ENCODE measurements at regions not wholly inside any gene's neighbourhood (a gene's known extent, or its start where the extent isn't known, plus 50 kb on each side); places are given as distances from the start of the nearest gene placed in this dataset.

GRCh38 chr4:23390246-23390645 is 499.6 kb downstream of the PPARGC1A start:
- Mint-ChIP-seq H3K27me3 (no peaks in the 10 kb centered on the region), H3K36me3 (ENCODE audit: low read depth) (no peaks in the 10 kb centered on the region), H3K4me3 (no peak overlapping the region), H3K27ac (no peak overlapping the region), H3K4me1 (ENCODE audit: low read depth) (no peaks in the 10 kb centered on the region), H3K9me3 (peaks cover 6% of the 10 kb centered on the region)
- no peak for DNase-seq
- no peak for ATAC-seq (ENCODE audit: poor library complexity)
- no peak overlapping the region for H3K4me3 ChIP-seq (ENCODE audit: low read length)
- CTCF ChIA-PET: no interaction called here
- H3K36me3 ChIP-seq (ENCODE audit: insufficient read depth, low read length): no peaks in the 10 kb centered on the region
- peaks cover 0 to 3% of the 10 kb centered on the region in 2 experiments for H3K9me3 ChIP-seq (ENCODE audit: control insufficient read depth in 1 of 2, insufficient read depth in 1 of 2, low read length in 2 of 2)
- no peak overlapping the region for H3K27ac ChIP-seq (ENCODE audit: low read depth in 1 of 2, low read length in 2 of 2)
- intact Hi-C loops (cut with DNase I, micrococcal nuclease): no loop called here
- TF ChIP-seq CTCF (IDR thresholded peaks at IDR 0.05): no peak
- no peaks in the 10 kb centered on the region for H3K27me3 ChIP-seq (ENCODE audit: control insufficient read depth in 1 of 2, insufficient read depth in 2 of 2, low read length in 2 of 2)
- POLR2A ChIA-PET: no interaction called here
- no peaks in the 10 kb centered on the region for H3K4me1 ChIP-seq (ENCODE audit: insufficient read depth, low read length)

GRCh38 chr4:23388699-23389395 is 501.0 kb downstream of the PPARGC1A start:
- Mint-ChIP-seq H3K4me3 (no peak overlapping the region), H3K27me3 (no peaks in the 10 kb centered on the region), H3K9me3 (peaks cover 4% of the 10 kb centered on the region), H3K36me3 (ENCODE audit: low read depth) (no peaks in the 10 kb centered on the region), H3K4me1 (ENCODE audit: low read depth) (no peaks in the 10 kb centered on the region), H3K27ac (no peak overlapping the region)
- ATAC-seq (ENCODE audit: poor library complexity): no peak
- ChIA-PET POLR2A (no interaction called here), CTCF (no interaction called here)
- Histone ChIP-seq H3K4me1 (ENCODE audit: insufficient read depth, low read length) (no peaks in the 10 kb centered on the region), H3K27me3 (ENCODE audit: control insufficient read depth in 1 of 2, insufficient read depth in 2 of 2, low read length in 2 of 2) (no peaks in the 10 kb centered on the region), H3K4me3 (ENCODE audit: low read length) (no peak overlapping the region), H3K9me3 (ENCODE audit: control insufficient read depth in 1 of 2, insufficient read depth in 1 of 2, low read length in 2 of 2) (no peaks in the 10 kb centered on the region), H3K36me3 (ENCODE audit: insufficient read depth, low read length) (no peaks in the 10 kb centered on the region), H3K27ac (ENCODE audit: low read depth in 1 of 2, low read length in 2 of 2) (no peak overlapping the region)
- TF ChIP-seq CTCF (IDR thresholded peaks at IDR 0.05): no peak
- DNase-seq: no peak
- intact Hi-C loops (cut with DNase I, micrococcal nuclease): no loop called here

GRCh38 chr4:23388255-23388654 is 501.6 kb downstream of the PPARGC1A start:
- intact Hi-C loops (cut with DNase I, micrococcal nuclease): no loop called here
- Histone ChIP-seq H3K4me3 (ENCODE audit: low read length) (no peak overlapping the region), H3K9me3 (ENCODE audit: control insufficient read depth in 1 of 2, insufficient read depth in 1 of 2, low read length in 2 of 2) (no peaks in the 10 kb centered on the region), H3K27me3 (ENCODE audit: control insufficient read depth in 1 of 2, insufficient read depth in 2 of 2, low read length in 2 of 2) (no peaks in the 10 kb centered on the region), H3K36me3 (ENCODE audit: insufficient read depth, low read length) (no peaks in the 10 kb centered on the region), H3K27ac (ENCODE audit: low read depth in 1 of 2, low read length in 2 of 2) (no peak overlapping the region), H3K4me1 (ENCODE audit: insufficient read depth, low read length) (no peaks in the 10 kb centered on the region)
- CTCF ChIA-PET: no interaction called here
- DNase-seq: no peak
- no peak overlapping the region for H3K27ac Mint-ChIP-seq
- no peaks in the 10 kb centered on the region for H3K4me1 Mint-ChIP-seq (ENCODE audit: low read depth)
- no peaks in the 10 kb centered on the region for H3K36me3 Mint-ChIP-seq (ENCODE audit: low read depth)
- H3K27me3 Mint-ChIP-seq: no peaks in the 10 kb centered on the region
- H3K9me3 Mint-ChIP-seq: peaks cover 3% of the 10 kb centered on the region
- TF ChIP-seq CTCF (IDR thresholded peaks at IDR 0.05): no peak
- POLR2A ChIA-PET: no interaction called here
- no peak for ATAC-seq (ENCODE audit: poor library complexity)
- H3K4me3 Mint-ChIP-seq: no peak overlapping the region

Data from CD4-positive, alpha-beta T cell (primary cell).